ENCODE measurements at regions not wholly inside any gene's neighbourhood (a gene's known extent, or its start where the extent isn't known, plus 50 kb on each side); places are given as distances from the start of the nearest gene placed in this dataset.

DNA sequence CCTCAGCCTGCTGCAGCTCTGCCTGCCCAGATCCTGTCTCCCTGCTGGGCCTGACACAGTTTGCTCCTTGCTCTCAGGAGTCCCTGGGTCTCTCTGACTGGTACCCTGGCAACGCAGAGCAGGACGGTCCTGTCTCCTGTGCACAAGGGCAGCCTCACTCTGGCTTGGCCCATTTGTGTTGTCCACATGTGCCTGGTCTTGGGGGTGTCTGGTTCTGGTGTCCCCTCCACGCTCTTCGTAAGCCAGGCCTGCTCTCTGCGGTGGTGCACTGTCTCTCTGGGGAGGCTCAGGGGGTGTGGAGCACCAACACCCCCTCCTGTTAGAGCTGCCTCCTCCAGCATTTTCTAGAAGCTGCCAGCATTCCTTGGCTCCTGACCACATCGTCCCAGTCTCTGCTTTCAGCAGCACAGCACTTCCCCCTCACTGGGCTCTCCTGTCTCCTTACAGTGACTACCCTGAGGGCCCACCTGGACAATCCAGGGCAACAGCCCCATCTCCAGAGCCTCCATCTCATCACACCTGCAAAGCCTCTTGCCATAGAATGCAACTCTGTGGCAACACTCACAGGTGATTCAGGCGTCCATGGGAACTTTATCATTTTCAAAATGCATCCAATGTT is 235.6 kb upstream of the HS6ST1 start (continued):
- TF ChIP-seq USF2 (IDR thresholded peaks at IDR 0.05; ENCODE audit: borderline replicate concordance, low read depth, low read length) = no peak
- no peak for TF ChIP-seq FOSL2 (IDR thresholded peaks at IDR 0.05; ENCODE audit: borderline replicate concordance, low read depth)
- TF ChIP-seq CHD2 (IDR thresholded peaks at IDR 0.05; ENCODE audit: low read length, partially characterized antibody) = no peak

- Histone ChIP-seq H3K4me1 (ENCODE audit: control insufficient read depth in 1 of 2, insufficient read depth in 2 of 2, low read depth in 1 of 2, low read length in 1 of 2) (peaks cover 0 to 10% of the 10 kb centered on the region in 2 experiments; a peak in 1 of 4 replicates), H3K4me2 (no peak overlapping the region), H3K4me3 (ENCODE audit: low read depth in 2 of 2, low read length in 1 of 2) (no peak overlapping the region), H3F3A (replicated peaks; ENCODE audit: insufficient read depth) (no peaks in the 10 kb centered on the region), H3K9ac (no peak overlapping the region), H3K9me3 (no peaks in the 10 kb centered on the region), H3K9me2 (no peaks in the 10 kb centered on the region), H3K27ac (ENCODE audit: low read depth in 2 of 2, low read length in 1 of 2) (no peak overlapping the region), H3K79me2 (ENCODE audit: insufficient read depth) (no peaks in the 10 kb centered on the region), H3K36me3 (replicated peaks in 1 of 2; ENCODE audit: control insufficient read depth in 1 of 2, insufficient read depth in 2 of 2, low read length in 1 of 2) (no peaks in the 10 kb centered on the region), H3K27me3 (ENCODE audit: insufficient read depth) (no peaks in the 10 kb centered on the region), H2AFZ (ENCODE audit: low read depth) (no peak overlapping the region), H4K20me1 (ENCODE audit: insufficient read depth) (no peaks in the 10 kb centered on the region)
- no peak for DNase-seq
- CTCF ChIA-PET = no interaction called here
- TF ChIP-seq USF2 (IDR thresholded peaks at IDR 0.05; ENCODE audit: borderline replicate concordance, low read depth, low read length) (no peak), FOSL2 (IDR thresholded peaks at IDR 0.05; ENCODE audit: borderline replicate concordance, low read depth) (no peak), MXI1 (IDR thresholded peaks at IDR 0.05; ENCODE audit: low read depth, low read length) (no peak), RXRA (IDR thresholded peaks at IDR 0.05; ENCODE audit: borderline replicate concordance, low read depth) (no peak)
- TF ChIP-seq, protein P1, sequence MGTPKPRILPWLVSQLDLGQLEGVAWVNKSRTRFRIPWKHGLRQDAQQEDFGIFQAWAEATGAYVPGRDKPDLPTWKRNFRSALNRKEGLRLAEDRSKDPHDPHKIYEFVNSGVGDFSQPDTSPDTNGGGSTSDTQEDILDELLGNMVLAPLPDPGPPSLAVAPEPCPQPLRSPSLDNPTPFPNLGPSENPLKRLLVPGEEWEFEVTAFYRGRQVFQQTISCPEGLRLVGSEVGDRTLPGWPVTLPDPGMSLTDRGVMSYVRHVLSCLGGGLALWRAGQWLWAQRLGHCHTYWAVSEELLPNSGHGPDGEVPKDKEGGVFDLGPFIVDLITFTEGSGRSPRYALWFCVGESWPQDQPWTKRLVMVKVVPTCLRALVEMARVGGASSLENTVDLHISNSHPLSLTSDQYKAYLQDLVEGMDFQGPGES (IDR thresholded peaks at IDR 0.05; ENCODE audit: low read depth, low read length) = no peak
- POLR2A ChIA-PET = no interaction called here
- 60% methylated on average over 1 of the region's 1 CpG for WGBS (ENCODE audit: low lambda C conversion rate)
Observed at GRCh38 chr2:128555433-128555832, 236.8 kb upstream of the HS6ST1 start.

DNA sequence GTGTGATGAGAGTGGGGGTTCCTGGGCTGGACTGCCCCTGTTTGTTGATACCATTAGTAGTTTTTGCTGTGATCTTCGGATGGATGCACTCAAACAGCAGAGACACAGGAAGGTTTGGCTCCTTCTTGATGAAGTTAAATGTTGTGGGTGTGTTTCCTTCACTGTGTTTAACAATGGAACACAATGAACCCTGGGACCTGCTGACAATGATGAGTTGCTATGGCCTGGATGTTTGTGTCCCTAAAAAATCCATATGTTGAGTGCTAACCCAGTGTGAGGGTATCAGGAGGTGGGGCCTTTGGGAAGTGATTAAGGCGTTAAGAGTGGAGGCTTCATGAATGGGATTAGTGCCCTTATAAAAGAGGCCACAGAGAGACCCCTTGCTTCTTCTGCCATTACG is 237.4 kb upstream of the HS6ST1 start:
- Histone ChIP-seq H3K9me2 (no peaks in the 10 kb centered on the region), H3K27ac (ENCODE audit: low read depth in 2 of 2, low read length in 1 of 2) (no peak overlapping the region), H3K4me3 (ENCODE audit: low read depth in 2 of 2, low read length in 1 of 2) (no peak overlapping the region), H3K36me3 (replicated peaks in 1 of 2; ENCODE audit: control insufficient read depth in 1 of 2, insufficient read depth in 2 of 2, low read length in 1 of 2) (no peaks in the 10 kb centered on the region), H3K4me2 (no peak overlapping the region), H3K9ac (no peak overlapping the region), H4K20me1 (ENCODE audit: insufficient read depth) (no peaks in the 10 kb centered on the region), H3K9me3 (no peaks in the 10 kb centered on the region), H3K27me3 (ENCODE audit: insufficient read depth) (no peaks in the 10 kb centered on the region), H3F3A (replicated peaks; ENCODE audit: insufficient read depth) (no peaks in the 10 kb centered on the region), H3K4me1 (ENCODE audit: control insufficient read depth in 1 of 2, insufficient read depth in 2 of 2, low read depth in 1 of 2, low read length in 1 of 2) (peaks cover 0 to 10% of the 10 kb centered on the region in 2 experiments; a peak in 1 of 4 replicates), H2AFZ (ENCODE audit: low read depth) (no peak overlapping the region), H3K79me2 (ENCODE audit: insufficient read depth) (no peaks in the 10 kb centered on the region)
- ChIA-PET CTCF (no interaction called here), POLR2A (no interaction called here)
- DNase-seq = no peak
- TF ChIP-seq, protein P2, sequence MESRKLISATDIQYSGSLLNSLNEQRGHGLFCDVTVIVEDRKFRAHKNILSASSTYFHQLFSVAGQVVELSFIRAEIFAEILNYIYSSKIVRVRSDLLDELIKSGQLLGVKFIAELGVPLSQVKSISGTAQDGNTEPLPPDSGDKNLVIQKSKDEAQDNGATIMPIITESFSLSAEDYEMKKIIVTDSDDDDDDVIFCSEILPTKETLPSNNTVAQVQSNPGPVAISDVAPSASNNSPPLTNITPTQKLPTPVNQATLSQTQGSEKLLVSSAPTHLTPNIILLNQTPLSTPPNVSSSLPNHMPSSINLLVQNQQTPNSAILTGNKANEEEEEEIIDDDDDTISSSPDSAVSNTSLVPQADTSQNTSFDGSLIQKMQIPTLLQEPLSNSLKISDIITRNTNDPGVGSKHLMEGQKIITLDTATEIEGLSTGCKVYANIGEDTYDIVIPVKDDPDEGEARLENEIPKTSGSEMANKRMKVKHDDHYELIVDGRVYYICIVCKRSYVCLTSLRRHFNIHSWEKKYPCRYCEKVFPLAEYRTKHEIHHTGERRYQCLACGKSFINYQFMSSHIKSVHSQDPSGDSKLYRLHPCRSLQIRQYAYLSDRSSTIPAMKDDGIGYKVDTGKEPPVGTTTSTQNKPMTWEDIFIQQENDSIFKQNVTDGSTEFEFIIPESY (IDR thresholded peaks at IDR 0.05; ENCODE audit: borderline replicate concordance, low read depth) = no peak
- no peak for TF ChIP-seq FOXM1 (IDR thresholded peaks at IDR 0.05; ENCODE audit: low read depth)
- TF ChIP-seq RCOR1 (IDR thresholded peaks at IDR 0.05; ENCODE audit: low read length) = no peak
- no peak for TF ChIP-seq EP300 (IDR thresholded peaks at IDR 0.05; ENCODE audit: borderline replicate concordance in 1 of 2, low read depth in 1 of 2, low read length in 1 of 2)
- TF ChIP-seq FOSL2 (IDR thresholded peaks at IDR 0.05; ENCODE audit: borderline replicate concordance, low read depth) = no peak
- TF ChIP-seq JUND (IDR thresholded peaks at IDR 0.05) = no peak
- TF ChIP-seq MEF2A (IDR thresholded peaks at IDR 0.05; ENCODE audit: borderline replicate concordance, low read depth) = no peak
- no peak for TF ChIP-seq GABPA (IDR thresholded peaks at IDR 0.05; ENCODE audit: low read depth)
- no peak for TF ChIP-seq TCF12 (IDR thresholded peaks at IDR 0.05)
- no peak for TF ChIP-seq ELF1 (IDR thresholded peaks at IDR 0.05)
- no peak for TF ChIP-seq NFIC (IDR thresholded peaks at IDR 0.05; ENCODE audit: borderline replicate concordance)
- TF ChIP-seq POLR2AphosphoS5 (IDR thresholded peaks at IDR 0.05; ENCODE audit: low read depth, low read length) = no peak
- TF ChIP-seq YY1 (IDR thresholded peaks at IDR 0.05; ENCODE audit: low read depth) = no peak
- no peak for TF ChIP-seq USF1 (IDR thresholded peaks at IDR 0.05; ENCODE audit: borderline replicate concordance, low read depth)
- 23% methylated on average over 3 of the region's 3 CpGs for WGBS (ENCODE audit: low lambda C conversion rate)

Data from SK-N-SH (cell line).